HG03060 (cell line): ENCODE measurements at regions not wholly inside any gene's neighbourhood (a gene's known extent, or its start where the extent isn't known, plus 50 kb on each side); places are given as distances from the start of the nearest gene placed in this dataset.
A peak's percentile ranks its signal among the peaks of the same experiment; 100 is the strongest.
"Not testable (repeated sequence)": the region's sequence is repeated elsewhere in the genome, so short reads cannot be mapped to it uniquely, and the experiment has no call there.

Experiments
- ATAC-seq: cut with Tn5 transposase; IDR thresholded peaks from one replicate; pipeline ENCODE4 v1.9.1; 2021; ENCODE audit warnings: low read depth, moderate number of reproducible peaks; ENCODE audit not compliant: unreplicated experiment

DNA sequence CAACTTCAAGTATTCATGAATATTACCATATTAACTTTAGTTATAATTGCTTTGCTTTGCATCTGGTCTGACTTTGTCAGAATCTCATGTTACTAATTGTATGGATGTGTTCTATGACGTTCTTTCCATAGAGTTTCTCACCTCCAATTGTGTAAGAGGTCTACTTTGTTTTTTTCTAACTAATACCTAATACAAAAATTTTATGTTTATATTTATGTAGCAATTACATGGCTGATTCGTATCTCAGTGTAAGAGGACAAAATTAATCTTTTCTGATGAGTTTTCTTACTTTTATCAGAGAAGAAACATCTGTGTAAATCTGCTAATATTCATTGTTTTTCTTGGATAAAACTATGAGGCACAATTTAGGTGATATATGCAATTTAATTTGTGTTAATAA lies 224.8 kb upstream of the B3GALT2 start:
- no peak for ATAC-seq

DNA sequence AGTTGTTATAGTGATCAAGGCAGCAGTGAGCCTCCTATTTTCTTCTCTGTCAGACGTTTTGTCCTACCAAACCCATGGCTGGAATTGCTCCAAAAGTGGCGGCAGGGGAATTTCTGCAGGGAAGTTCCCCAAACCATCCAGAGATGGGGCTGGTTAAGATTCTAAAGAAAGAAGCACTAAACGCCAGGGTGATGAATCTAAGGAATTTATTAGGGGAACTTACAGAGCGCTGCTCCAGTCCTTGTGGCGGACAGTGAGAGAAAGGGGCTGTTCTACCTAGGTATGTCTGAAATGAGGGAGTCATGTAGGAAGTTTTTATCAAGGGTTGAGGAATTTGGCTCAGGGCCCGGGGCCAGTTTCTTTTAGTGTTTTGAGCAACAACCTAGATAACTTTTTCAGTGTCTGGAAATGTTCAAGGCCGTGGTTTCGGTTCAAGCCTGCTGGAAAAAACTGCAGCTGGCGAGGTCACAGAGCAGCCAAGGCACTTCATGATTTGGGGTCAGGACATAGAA lies 222.4 kb upstream of the B3GALT2 start:
- ATAC-seq, result no peak

DNA sequence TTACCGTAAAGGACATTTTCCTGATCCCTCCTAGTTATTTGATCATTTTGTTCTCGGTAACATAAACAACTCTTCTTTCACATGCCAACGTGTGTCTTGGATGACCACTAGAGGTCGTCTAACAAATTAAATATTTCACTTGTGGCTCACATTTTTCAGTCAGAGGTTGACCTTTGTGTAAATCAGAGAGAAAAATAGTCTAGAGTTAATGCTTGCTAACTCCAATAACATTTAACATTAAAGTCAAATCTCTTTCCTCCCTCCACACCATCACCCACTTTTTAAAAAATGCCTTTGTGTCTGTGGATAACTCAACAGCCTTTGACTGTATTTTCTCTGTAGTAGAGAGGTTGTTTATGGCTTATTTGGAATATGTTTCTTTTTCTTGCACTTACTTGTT lies 220.5 kb upstream of the B3GALT2 start:
- ATAC-seq, result peak; percentile 59

DNA sequence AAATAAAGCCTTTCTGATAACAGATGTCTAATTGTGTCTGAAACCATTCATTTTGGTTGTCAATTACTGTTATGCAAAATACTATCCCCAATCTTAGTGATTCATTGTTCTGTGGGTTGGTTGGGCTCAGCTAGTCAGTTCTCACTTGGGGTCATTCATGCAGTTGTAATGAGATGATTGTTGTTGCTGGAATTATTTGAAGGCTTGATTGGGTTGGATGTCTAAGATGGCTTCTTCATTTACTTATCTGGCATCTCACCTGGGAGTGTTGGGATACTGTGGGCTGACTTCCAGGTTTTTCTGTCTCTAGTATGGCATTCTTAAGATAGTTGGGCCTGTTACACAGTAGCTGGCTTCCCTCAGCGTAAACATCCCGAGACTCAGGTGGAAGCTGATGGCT lies 217.8 kb upstream of the B3GALT2 start:
- ATAC-seq, result no peak

DNA sequence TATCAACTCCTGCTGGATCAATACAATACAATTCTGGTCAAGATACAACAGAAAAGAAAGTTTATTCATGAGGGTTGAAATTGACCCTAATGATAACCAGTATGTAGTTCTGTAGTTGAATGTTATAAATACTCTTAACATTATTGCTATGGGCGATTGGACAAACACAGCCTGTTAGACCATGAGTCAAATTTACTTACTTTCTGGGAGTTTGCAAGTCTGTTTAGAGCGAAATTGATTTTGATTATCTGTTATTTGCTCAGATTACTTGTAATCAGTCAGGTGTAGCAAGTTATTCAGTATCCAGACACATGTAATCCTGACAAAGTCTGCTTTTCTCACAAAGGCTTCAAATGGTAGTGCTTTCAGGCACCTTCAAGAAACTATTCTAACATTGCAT lies 216.6 kb upstream of the B3GALT2 start:
- no peak for ATAC-seq

DNA sequence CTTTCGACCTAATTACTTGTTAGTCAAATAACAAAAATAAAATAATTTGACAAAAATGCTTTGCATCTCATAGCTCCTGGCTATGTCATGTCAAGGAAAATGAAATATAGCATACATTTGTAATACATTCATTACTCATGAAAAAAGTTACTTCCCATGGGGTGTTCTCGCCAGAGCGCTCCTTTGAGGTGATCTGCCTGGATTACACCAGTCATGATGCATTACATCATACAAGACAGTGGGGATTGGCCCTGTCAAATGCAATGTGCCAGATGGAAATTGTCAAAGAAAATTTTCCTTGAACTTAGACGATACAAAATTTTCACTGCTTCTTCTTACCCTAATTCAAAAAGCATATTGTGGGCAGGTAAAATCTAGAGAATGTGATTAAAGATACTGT lies 215.6 kb upstream of the B3GALT2 start:
- no peak for ATAC-seq

DNA sequence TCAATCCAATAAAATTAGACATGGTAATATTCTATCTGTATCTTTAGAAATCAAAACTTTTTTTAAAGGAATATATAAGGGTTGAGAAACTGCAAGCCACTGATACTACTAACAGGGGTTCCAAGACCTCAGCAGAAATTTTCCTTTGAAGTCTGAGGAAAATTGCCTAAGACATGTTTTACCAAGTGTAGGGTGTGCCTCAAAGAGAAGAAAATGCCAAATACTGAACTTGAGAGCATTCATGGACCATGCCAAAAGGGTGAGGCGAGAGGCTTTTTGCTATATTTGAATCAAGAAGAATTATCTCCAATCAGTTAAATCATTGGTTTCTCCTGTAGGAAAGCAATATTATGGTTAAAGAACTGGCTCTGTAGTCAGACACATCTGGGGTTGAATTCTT lies 207.9 kb upstream of the B3GALT2 start:
- ATAC-seq, result no peak

DNA sequence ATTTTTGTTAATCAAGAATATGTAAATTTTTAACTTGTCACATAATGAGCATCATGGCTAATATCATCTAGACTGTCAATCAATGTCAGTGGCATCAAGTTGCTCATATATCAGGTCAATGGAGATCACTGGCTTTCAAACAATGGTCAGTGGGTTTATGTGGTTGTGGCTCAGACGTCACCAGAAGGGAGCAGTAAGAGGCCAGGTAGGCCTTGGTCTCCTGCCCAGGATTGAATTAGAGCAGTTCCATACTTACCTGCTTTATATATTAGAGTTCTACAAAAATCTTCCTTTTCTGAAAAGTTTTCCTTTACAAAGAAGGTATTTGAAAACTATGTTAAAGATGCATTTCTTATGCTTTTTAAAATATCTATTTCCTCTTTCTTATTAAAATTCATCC lies 206.3 kb upstream of the B3GALT2 start:
- no peak for ATAC-seq

DNA sequence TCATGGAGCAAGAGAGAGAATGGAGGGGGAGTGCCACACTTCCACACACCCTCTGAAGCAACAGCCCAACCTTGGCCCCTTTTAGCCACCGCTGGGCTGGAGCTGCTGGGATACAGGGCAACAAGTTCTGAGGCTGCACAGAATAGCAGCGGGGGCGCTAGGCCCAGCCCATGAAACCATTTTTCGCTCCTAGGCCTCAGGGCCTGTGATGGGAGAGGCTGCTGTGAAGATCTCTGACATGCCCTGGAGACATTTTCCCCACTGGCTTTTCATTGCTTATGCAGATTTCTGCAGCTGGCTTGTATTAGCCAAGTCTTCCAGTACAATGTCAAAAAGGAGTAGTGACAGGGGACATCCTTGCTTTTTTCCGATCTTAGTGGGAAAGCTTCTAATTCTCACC lies 202.3 kb upstream of the B3GALT2 start:
- ATAC-seq, result no peak

DNA sequence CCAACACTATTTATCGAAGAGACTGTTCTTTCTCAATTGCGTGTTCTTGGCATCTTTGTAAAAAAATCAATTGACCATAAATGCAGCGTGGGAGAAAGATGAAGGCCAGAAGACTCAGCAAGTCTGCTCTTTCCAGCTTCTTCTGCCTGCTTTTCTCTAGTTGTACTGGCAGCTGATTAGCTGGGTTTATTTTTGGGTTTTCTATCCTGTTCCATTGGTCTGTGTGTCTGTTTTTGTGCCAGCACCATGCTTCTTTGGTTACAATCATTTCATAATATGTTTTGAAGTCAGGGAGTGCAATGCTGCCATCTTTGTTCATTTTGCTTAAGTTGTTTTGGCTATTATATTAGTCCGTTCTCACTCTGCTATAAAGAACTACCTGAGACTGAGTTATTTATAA lies 201.8 kb upstream of the B3GALT2 start:
- no peak for ATAC-seq

DNA sequence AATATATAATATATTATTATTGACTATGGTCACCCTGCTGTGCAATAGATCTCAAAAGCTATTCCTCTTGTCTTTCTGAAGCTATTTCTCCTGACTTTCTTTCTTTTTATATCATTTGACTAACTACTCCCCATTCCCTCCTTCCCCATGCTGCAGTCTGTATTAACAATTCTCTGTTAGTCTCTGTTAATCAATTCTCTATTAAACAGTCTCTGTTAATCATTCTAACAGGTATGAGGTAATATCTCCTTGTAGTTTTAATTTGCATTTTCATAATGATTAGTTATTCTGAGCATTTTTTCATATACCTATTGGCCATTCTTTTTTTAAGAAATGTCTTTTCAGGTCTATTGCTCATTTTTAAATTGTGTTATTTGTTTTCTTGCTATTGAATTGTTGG lies 201.0 kb upstream of the B3GALT2 start:
- no peak for ATAC-seq

DNA sequence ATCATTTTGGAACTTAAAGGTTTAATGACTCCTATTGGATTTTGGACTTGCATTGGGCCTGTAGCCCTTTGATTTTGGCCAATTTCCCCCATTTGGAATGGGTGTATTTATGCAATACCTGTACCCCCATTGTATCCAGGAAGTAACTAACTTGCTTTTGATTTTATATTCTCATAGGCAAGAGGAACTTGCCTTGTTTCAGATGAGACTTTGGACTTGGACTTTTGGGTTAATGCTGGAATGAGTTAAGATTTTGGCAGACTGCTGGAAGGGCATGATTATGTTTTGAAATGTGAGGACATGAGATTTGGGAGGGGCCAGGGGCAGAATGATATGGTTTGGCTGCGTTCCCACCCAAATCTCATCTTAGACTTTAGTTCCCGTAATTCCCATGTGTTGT lies 192.0 kb upstream of the B3GALT2 start:
- not testable (repeated sequence) for ATAC-seq

DNA sequence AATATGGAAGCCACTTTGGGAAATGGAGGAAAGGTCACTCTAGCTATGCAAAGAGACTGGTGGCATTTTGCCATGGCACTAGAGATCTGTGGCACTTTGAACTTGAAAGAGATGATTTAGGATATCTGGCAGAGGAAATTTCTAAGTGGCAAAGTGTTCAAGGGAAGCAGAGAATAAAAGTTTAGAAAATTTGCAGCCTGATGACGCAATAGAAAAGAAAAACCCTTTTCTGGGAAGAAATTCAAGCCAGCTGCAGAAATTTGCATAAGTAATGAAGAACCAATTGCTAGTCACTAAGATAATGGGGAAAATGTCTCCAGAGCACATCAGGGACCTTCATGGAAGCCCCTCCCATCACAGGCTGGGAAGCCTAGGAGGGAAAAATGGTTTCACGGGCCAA lies 191.1 kb upstream of the B3GALT2 start:
- no peak for ATAC-seq

DNA sequence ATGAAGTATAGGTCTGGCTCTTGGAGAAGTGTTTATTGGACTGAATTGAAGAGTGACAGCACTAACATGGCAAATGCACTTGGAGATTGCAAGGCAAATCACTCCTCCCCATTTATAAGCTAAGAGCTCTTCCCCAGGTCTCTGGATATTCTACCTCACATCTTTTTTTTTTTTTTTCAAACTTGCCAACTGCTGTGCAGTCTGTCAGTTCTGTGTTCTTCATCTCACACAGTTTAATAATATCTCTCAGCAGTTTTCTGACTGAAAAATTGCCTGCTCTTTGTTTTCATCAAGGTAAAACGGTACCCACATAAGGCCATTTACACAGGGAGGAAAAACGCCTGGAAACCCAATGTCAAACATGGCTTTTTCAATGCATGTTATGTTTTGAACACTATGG lies 186.1 kb upstream of the B3GALT2 start:
- no peak for ATAC-seq

DNA sequence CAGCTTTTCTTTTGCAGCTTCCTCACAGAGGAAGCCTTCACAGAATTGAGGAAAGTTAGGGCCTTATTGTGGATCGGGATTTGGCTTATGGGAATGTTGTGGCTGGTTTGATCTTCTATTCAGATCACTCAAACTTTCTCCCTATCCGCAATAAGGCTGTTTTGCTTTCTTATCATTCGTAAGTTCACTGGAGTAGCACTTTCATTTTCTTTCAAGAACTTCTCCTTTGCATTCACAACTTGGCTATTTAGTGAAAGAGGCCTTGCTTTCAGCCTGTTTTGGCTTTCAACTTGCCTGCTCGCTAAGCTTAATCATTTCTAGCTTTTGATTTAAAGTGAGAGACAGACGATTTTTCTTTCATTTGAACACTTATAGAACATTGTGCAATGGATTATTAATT lies 181.9 kb upstream of the B3GALT2 start:
- peak; percentile 72 for ATAC-seq

DNA sequence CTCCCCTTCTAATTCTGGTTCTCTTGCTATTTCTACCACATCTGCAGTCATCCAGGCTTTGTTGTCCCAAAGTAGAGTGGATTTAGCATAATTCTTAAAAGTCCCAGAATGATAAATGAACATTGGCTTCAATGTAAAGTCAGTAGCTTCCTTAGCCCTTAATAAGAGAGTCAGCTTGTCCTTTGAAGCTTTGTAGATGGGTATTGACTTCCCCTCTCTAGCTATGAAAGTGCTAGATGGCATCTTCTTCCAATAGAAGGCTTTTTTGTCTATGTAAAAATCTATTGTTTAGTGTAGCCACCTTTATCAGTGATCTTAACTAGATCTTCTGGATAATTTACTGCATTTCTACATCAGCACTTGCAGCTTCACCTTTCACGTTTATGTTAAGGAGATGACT lies 181.4 kb upstream of the B3GALT2 start:
- no peak for ATAC-seq

DNA sequence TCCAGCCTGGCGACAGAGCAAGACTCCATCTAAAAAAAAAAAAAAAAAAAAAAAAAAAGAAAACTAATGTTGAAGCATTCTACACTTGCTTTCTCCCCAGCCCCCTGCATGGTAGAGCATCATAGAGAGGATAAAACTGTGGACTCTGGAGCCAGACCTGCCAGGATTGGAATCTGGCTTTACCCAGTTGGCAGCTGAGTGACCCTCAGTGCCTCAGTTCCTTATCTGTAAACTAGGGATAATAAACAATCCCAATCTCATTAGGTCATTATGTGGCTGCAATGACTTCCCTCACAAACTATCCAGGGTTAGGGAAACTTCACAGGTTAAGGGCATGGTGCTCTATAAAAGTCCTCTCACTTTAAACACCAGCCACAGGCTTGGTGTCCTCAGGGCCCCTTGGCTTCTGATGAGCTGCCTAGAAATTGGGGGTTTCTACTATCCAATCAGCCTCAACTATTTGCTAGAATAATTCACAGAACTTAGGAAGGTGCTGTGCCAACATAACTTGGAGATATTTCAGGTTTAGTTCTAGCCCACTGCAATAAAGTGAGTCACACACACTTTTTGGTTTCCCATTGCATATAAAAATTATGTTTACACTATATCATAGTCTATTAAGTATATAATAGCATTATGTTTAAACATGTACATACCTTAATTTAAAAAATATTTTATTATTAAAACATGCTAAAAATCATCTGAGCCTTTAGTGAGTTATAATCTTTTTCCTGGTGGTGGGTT lies 180.5 kb upstream of the B3GALT2 start:
- ATAC-seq, result no peak

DNA sequence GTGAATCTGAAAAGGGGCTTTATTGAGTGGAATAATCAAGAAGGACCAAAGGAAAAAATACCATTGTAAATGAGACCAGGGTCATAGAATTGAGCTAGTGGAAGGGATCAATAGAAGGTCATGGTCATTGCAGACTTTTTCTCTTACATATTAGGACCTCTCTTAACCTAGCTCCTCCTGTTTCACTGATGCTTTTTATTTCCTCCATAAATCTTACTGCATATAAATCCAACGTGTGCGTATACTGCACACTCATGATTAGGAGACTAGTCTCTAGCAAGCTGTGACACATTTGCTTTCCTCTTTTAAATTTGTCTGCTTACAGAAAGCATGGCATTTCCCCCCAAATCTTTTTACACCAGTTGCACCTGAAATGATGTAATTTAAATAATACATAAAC lies 179.6 kb upstream of the B3GALT2 start:
- no peak for ATAC-seq

DNA sequence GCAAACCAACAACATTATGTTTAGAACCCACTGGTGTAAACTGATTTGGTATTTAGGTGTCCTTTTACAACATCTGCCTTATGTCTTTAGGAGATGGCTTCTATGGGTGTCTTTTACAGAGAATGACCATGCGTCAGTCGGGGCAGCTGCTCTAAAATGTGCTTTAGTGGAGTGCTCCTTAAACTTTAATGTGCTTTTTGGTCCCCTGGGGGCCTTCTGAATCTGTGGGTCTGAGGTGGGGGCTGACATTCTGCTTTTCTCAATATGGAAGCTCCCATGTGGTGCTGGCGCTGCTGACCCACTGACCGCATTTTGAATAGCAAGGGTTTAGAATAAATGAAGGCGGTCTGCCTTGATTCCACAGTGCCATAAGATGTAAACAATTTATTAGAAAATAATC lies 173.2 kb upstream of the B3GALT2 start:
- no peak for ATAC-seq

DNA sequence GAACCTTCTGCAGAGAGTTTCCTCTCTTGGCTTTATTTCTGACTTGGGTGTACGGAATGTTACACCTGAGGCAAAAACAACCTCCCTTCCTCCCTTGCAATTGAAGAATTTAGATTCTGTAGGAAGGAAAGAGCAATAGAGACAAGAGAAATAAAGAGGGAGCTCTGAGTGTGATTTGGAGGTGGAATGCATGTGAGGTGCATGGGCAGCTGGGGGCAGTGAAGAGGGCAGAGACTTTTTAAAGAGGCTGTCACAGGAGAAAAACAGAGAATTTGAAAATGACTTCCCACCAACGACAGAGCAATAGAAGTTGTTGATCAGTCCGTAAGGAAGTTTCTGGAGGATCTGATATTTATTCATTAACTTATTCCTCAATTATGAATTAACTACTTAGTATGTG lies 172.0 kb upstream of the B3GALT2 start:
- no peak for ATAC-seq

DNA sequence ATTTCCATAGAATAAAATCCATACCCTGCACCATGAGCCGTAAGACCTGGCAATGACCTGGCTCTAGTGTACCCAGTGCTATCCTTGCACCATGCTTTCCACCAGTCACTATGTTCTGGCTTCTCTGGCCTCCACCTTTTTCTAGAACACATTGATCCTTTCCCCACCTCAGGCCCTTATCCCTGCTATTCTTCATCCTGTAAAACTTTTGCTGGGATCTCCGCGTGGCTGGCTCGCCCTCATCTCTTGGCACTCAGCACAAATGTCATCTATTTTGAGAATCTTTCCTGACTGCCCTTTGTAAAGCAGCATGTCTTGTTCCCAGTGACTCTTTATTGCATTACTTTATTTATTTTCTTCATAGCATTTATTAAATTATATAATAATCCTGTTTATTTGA lies 169.8 kb upstream of the B3GALT2 start:
- ATAC-seq, result no peak

DNA sequence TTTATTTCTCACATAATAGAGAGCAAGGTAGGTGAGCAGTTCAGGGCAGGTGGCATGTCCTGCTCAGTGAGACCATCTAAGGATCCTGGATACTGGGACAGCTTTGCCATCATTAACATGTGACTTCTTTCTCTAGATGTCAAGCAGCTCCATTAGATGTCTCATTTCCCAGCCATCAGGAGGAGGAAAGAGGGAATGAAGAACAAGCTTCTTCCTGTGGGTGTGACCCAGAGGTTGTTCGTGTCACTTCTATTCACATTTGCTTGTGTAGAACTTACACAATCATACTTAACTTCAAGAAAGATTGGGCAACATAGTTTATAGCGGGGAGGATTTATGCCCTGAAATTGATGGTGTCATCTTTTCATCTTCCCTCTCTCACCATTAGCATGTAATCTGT lies 169.2 kb upstream of the B3GALT2 start:
- no peak for ATAC-seq

DNA sequence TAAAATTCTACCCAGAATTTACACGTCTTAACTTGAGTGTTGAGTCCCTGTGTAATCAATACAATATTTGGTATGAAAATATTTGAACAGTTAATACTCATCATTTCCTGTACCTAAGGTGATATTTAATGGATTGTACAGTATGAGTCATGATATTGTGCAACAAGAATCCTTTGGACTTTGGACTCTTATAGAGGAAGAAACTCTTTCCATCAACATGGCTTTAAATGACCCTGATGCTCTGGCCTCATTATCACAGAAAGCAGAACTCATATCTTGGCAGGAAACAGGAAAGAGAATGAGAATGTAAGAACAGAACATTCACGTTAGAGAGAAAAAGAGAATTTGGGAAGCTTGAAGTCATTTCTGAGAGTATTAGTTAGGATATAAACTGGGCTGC lies 168.8 kb upstream of the B3GALT2 start:
- ATAC-seq, result no peak
